CD4-positive, alpha-beta T cell treated with Interleukin-17A for 4 hours (primary cell): ENCODE measurements at regions not wholly inside any gene's neighbourhood (a gene's known extent, or its start where the extent isn't known, plus 50 kb on each side); places are given as distances from the start of the nearest gene placed in this dataset.
A peak's percentile ranks its signal among the peaks of the same experiment; 100 is the strongest.

Experiments used
- DNase-seq: peaks from one replicate; pipeline ENCODE4 v3.0.0-alpha.2; 2020; ENCODE audit warnings: mixed read lengths

GRCh38 chr1:5365751-5366150 is 626.5 kb downstream of the NPHP4 start:
- DNase-seq: no peak

- DNase-seq: no peak
Measured at GRCh38 chr1:5364591-5364990, 627.6 kb downstream of the NPHP4 start.

DNA sequence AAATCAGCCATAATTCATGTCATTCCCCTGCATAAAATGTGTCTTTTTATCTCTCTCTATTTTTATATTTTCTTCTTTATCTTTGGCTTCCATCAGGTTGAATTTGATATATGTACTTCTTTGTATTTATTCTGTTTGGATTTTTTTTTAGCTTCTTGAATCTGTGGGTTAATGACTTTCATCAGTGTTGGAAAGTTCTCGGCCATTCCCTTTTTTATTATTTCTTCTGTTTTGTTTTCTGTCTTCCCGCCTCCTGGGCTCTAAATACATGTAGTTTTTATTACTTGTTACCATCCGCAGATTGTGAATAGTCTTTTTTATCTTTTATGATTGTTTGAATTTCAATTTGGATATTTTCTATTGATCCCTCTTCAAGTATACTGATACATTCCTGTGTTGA is 637.5 kb downstream of the NPHP4 start:
- no peak for DNase-seq

- no peak for DNase-seq
Measured at GRCh38 chr1:5351366-5351765, 640.9 kb downstream of the NPHP4 start.

- DNase-seq: no peak
Measured at GRCh38 chr1:5349526-5349925, 642.7 kb downstream of the NPHP4 start.

GRCh38 chr1:5348732-5349465 is 643.3 kb downstream of the NPHP4 start:
- DNase-seq: no peak

- DNase-seq: no peak
Measured at GRCh38 chr1:5347726-5348125, 644.5 kb downstream of the NPHP4 start.

DNA sequence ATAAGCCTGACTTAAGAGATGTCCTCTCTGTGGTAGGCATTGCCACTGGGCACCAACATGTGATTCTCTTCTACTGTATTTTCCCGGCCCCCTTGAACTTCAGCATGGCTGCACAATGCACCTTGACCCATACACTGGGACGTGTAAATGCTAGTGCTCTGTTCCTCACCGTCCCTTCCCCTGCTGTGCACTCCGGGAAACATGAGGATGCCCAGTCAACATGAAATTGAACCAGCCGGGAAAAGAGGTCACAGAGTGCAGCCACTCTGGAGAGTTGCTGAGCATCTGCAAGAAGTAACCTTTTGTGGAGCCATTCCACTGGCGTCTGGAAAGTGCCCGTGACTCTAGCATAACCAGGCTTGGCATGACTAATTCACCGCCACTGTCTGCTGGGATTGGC is 646.7 kb downstream of the NPHP4 start:
- no peak for DNase-seq

DNA sequence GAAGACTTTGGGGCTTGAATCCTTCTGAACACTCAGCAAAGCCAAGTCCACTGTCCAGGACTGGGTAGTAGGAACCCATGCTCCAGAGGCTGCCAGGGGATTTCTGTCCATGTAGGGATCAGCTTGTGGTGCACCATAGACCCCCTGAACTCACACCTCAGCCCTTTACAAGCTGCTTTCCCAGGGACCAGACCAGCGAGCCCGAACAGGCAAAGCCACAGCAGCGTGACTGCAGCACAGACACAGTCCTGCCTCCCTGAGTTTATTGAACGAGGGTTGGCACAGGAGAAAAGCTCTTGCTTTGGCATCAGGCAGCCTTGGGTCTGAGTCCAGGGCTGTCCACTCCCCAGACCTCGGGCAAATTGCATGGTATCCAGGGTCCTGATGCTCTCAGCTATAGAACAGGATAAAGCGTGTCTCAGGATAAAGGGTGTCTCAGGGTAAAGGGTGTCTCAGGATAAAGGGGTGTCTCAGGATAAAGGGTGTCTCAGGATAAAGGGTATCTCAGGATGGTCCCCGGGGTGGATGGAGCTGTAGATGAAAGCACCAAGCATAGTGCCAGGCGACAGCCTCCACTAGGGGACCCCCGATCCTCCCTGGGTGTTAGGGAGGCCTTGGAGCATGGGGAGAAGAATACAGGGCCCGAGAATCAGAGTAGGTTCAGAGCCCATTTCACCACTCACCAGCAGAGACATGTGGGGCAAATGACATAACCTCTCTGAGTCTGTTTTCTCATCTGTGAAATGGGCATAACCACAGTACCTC is 648.8 kb downstream of the NPHP4 start:
- DNase-seq: no peak

DNA sequence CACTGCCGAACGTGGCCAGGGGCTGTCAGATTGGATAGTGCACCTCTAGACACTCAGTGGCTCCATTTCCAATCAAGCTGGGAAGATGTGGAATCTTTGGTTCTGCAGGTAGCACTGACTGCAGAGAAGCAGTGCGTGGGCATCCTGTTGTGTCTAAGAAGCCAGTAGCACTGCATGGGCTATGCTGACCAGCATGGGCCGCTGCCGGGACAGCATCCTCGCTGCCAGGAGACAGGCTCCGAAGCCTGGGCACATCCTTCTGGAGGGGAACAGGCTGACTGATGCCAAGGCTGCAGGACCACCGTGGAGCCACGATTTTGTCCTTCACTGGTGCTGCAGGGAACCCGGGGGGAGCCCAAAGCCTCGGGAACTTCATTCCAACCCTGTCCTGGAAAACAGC is 649.4 kb downstream of the NPHP4 start:
- DNase-seq: no peak

DNA sequence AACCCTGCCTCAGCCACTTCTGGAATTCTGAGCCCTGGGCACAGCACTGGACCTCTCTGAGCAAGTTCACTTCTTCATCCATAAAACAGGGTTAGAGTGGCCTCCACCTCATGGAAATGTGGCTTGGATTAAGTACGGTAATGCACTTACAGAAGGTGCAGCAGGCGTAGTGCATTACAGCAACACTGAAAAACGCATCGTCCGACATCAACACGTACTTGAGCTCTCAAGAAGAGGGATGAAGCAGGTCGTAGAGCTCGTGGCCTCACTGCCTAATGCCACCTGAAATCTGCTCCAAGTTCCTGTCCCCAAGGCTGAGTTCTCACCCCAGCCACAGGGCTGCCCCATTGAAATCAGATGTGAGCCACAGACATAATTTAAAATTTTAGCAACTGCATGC is 650.1 kb downstream of the NPHP4 start:
- no peak for DNase-seq

DNA sequence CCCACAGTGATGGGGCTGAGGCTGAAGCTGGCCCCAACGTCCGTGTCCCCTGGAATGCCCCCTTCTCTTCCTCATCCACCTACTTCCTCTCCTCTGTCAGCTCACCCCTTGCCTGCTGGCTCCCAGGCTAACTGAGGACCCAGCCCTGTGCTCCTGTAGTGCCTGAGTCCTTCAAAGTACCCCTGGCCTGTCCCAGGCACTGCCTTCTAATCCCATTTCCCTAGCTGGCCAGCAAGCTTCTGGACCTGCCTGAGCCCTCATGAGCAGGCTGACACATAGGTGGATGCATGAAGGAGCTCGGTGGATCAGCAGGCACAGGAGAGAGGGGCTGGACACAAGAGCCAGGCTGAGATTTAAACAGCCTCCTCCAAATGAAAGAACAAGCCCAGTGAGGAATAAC is 650.8 kb downstream of the NPHP4 start:
- DNase-seq: no peak

GRCh38 chr1:5340560-5341130 is 651.6 kb downstream of the NPHP4 start:
- DNase-seq: no peak

DNA sequence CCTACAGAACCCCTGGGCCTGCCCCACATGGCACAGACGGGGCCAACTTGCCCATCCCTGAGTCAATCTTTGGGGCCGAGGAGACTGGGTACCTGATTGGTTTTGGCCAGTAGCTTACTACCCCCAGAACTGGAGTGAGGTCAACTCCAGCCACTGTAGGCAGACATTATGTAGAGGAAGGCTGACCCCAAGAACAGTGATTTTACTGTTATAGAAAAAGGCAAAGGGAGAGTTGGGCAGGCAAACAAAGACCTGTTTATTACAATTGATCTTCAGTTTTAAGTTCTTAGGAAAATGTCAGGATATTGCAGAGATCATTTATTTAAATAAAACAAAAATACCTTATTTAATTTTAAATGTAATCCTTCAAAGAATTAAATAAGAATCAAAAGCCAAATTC is 653.8 kb downstream of the NPHP4 start:
- DNase-seq: no peak

- no peak for DNase-seq
Measured at GRCh38 chr1:5333291-5333690, 658.9 kb downstream of the NPHP4 start.

GRCh38 chr1:5331101-5331500 is 661.1 kb downstream of the NPHP4 start:
- no peak for DNase-seq

GRCh38 chr1:5329068-5329739 is 663.0 kb downstream of the NPHP4 start:
- peak; percentile 12 for DNase-seq

DNA sequence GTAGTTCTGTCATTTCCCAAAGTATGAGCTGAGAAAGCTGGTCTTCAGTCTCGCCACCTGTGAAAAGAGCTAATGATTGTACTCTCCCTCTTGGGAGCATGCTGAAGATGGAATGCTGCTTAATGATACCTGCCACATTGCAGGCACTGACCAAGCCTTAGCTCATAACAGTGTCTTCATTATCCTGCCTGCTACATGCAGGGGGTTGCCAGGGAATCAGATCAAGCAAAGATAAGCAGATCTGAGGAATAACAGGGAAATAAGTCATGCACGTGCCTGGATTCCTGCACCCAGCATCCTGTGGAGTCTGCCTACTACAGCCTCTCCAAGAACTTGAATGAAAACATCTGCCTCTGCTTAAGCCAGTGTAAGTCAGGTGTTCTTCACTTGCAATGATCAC is 667.3 kb downstream of the NPHP4 start:
- no peak for DNase-seq

- DNase-seq: no peak
Measured at GRCh38 chr1:5318143-5318816, 663.9 kb downstream of the AJAP1 start.

DNA sequence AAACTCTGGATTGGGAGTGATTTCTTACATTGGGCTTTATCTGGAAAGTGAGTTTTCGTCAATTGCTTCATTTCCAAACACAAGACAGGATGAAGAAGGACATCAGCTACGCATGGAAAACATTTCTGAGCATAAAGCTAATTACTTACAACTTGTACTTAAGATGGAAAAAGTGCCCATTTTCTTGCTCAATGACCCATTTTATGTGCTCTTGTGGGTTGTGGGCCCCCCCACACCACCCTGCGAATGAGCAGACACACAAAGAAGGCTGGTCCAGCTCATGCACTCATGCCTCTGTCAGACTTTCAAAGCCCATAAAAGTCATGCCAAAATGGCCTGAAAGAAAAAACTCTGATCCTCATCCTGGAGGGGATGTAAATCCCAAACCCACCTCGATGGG is 663.0 kb downstream of the AJAP1 start:
- no peak for DNase-seq

- DNase-seq: no peak
Measured at GRCh38 chr1:5312862-5313261, 658.5 kb downstream of the AJAP1 start.

- no peak for DNase-seq
Measured at GRCh38 chr1:5312293-5312674, 657.9 kb downstream of the AJAP1 start.

GRCh38 chr1:5311634-5312292 is 657.4 kb downstream of the AJAP1 start:
- no peak for DNase-seq
